ENCODE measurements at regions not wholly inside any gene's neighbourhood (a gene's known extent, or its start where the extent isn't known, plus 50 kb on each side); places are given as distances from the start of the nearest gene placed in this dataset.

GRCh38 chr3:144557515-144557914 is 585.9 kb downstream of the DIPK2A start:
- TF ChIP-seq CTCF (IDR thresholded peaks at IDR 0.05) (no peak), POLR2A (IDR thresholded peaks at IDR 0.05) (no peak)
